C4-2B (cell line): ENCODE measurements at regions not wholly inside any gene's neighbourhood (a gene's known extent, or its start where the extent isn't known, plus 50 kb on each side); places are given as distances from the start of the nearest gene placed in this dataset.

Source experiments
- CTCF ChIP-seq: fragments of 450-650 bp; conservative IDR thresholded peaks from 2 replicates; pipeline ENCODE4 v1.5.1; 2017; ENCODE audit warnings: mild to moderate bottlenecking
- ZFX ChIP-seq: fragments of 450-650 bp; IDR thresholded peaks from 2 replicates; pipeline ENCODE4 v1.6.1; 2017

- no peak for TF ChIP-seq CTCF
- no peak for TF ChIP-seq ZFX
These were observed 163.8 kb upstream of the KLF14 start for GRCh38 chr7:130897515-130898419.
